Stimulated activated CD4-positive, alpha-beta T cell treated with anti-CD3 and anti-CD28 coated beads, Interleukin-1b, Interleukin-23, amount 100 ng/mL, for 1 hour (primary cell): ENCODE measurements at regions not wholly inside any gene's neighbourhood (a gene's known extent, or its start where the extent isn't known, plus 50 kb on each side); places are given as distances from the start of the nearest gene placed in this dataset.

Experiments
- DNase-seq, 2 donors: peaks; one replicate each; pipeline ENCODE4 v3.0.0-alpha.2; 2020; ENCODE audit warnings: low read depth in 2 of 2

GRCh38 chr1:5526822-5527551, 465.2 kb downstream of the NPHP4 start:
- no peak for DNase-seq

- DNase-seq = no peak
Observed at GRCh38 chr1:5526385-5526750, 465.9 kb downstream of the NPHP4 start.

- no peak for DNase-seq
Observed at GRCh38 chr1:5525597-5526384, 466.4 kb downstream of the NPHP4 start.

GRCh38 chr1:5522531-5523145, 469.6 kb downstream of the NPHP4 start:
- DNase-seq = no peak

GRCh38 chr1:5519366-5520135, 472.7 kb downstream of the NPHP4 start:
- no peak for DNase-seq

GRCh38 chr1:5516756-5517155, 475.5 kb downstream of the NPHP4 start:
- DNase-seq = no peak

- no peak for DNase-seq
Observed at GRCh38 chr1:5515501-5515900, 476.7 kb downstream of the NPHP4 start.

GRCh38 chr1:5514527-5515183, 477.6 kb downstream of the NPHP4 start:
- peak; percentile 41 to 56 for DNase-seq

- no peak for DNase-seq
Observed at GRCh38 chr1:5513846-5514526, 478.2 kb downstream of the NPHP4 start.

GRCh38 chr1:5513179-5513578, 479.0 kb downstream of the NPHP4 start:
- no peak for DNase-seq

GRCh38 chr1:5511381-5512097, 480.7 kb downstream of the NPHP4 start:
- no peak for DNase-seq

GRCh38 chr1:5509664-5510452, 482.4 kb downstream of the NPHP4 start:
- DNase-seq = peak; percentile 42 to 58

GRCh38 chr1:5508669-5509330, 483.4 kb downstream of the NPHP4 start:
- DNase-seq = no peak

- DNase-seq = no peak
Observed at GRCh38 chr1:5507340-5507739, 484.9 kb downstream of the NPHP4 start.

GRCh38 chr1:5506634-5507033, 485.6 kb downstream of the NPHP4 start:
- DNase-seq = no peak

GRCh38 chr1:5505944-5506343, 486.3 kb downstream of the NPHP4 start:
- no peak for DNase-seq

- DNase-seq = no peak
Observed at GRCh38 chr1:5504364-5504740, 487.9 kb downstream of the NPHP4 start.

GRCh38 chr1:5503556-5504363, 488.5 kb downstream of the NPHP4 start:
- DNase-seq = no peak
